Erythroblast (primary cell): ENCODE measurements at regions not wholly inside any gene's neighbourhood (a gene's known extent, or its start where the extent isn't known, plus 50 kb on each side); places are given as distances from the start of the nearest gene placed in this dataset.

Source experiments
- GATA1 ChIP-seq: IDR thresholded peaks from 2 replicates; pipeline ENCODE4 v1.6.1; 2011; ENCODE audit warnings: low read depth, mild to moderate bottlenecking, control low read depth, low read length, moderate library complexity
- POLR2A ChIP-seq: IDR thresholded peaks from 2 replicates; pipeline ENCODE4 v1.6.1; 2011; ENCODE audit warnings: mild to moderate bottlenecking, low read length

DNA sequence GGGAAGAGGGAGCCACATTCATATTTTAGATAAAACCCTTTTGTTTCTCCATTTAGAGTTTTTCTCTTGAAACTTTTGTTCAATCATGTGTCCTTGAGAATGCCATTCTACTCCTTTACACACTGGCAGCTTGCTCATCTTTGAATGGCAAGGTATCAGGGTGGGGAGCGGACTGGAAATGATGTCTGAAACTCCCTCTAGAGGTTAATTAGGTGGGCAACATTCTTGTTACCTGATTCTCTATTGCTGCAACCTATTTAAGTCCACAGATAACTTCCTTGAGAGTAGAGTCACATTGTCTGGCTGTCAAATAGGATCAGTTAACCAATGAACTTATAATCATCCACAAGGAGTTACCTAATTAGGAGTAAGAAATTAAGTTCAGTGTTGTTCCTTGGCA is 533.6 kb upstream of the API5 start:
- TF ChIP-seq POLR2A (no peak), GATA1 (no peak)
